H9 (cell line): ENCODE measurements at regions not wholly inside any gene's neighbourhood (a gene's known extent, or its start where the extent isn't known, plus 50 kb on each side); places are given as distances from the start of the nearest gene placed in this dataset.

Experiments
- DNase-seq: peaks from one replicate; pipeline ENCODE4 v3.0.0-alpha.2; 2017
- H2AFZ ChIP-seq: one replicate; pipeline ENCODE4 v1.6.1; 2013; ENCODE audit warnings: mild to moderate bottlenecking, low read length, control low read depth, moderate library complexity
- H2AK5ac ChIP-seq: 2 replicates; pipeline ENCODE4 v1.6.1; 2013; ENCODE audit warnings: low read length, control low read depth, mixed read lengths; ENCODE audit not compliant: insufficient read length
- H2BK120ac ChIP-seq: one replicate; pipeline ENCODE4 v1.6.1; 2013; ENCODE audit warnings: low read depth, mild to moderate bottlenecking, low read length, control low read depth, inconsistent platforms; ENCODE audit not compliant: poor library complexity, severe bottlenecking
- H2BK12ac ChIP-seq: 2 replicates; pipeline ENCODE4 v1.6.1; 2013; ENCODE audit warnings: low read length, control low read depth, mixed read lengths, low read depth; ENCODE audit not compliant: insufficient read length
- H2BK15ac ChIP-seq: 2 replicates; pipeline ENCODE4 v1.6.1; 2013; ENCODE audit warnings: low read depth, low read length, control low read depth
- H2BK20ac ChIP-seq: one replicate; pipeline ENCODE4 v1.6.1; 2013; ENCODE audit warnings: low read depth, mild to moderate bottlenecking, low read length, control low read depth, inconsistent platforms; ENCODE audit not compliant: poor library complexity, severe bottlenecking
- H2BK5ac ChIP-seq: 2 replicates; pipeline ENCODE4 v1.6.1; 2013; ENCODE audit warnings: low read length, control low read depth, mixed read lengths; ENCODE audit not compliant: insufficient read length
- H3K14ac ChIP-seq: 2 replicates; pipeline ENCODE4 v1.6.1; 2013; ENCODE audit warnings: low read length, control low read depth; ENCODE audit not compliant: insufficient read depth
- H3K18ac ChIP-seq: 2 replicates; pipeline ENCODE4 v1.6.1; 2013; ENCODE audit warnings: low read depth, mild to moderate bottlenecking, mixed read lengths, low read length, control low read depth; ENCODE audit not compliant: insufficient read length
- H3K23ac ChIP-seq: 2 replicates; pipeline ENCODE4 v1.6.1; 2013; ENCODE audit warnings: low read length, control low read depth, mixed read lengths, low read depth; ENCODE audit not compliant: insufficient read length
- H3K23me2 ChIP-seq: 2 replicates; pipeline ENCODE4 v1.6.1; 2013; ENCODE audit warnings: low read depth, mild to moderate bottlenecking, mixed read lengths, low read length, control low read depth; ENCODE audit not compliant: insufficient read length, poor library complexity, severe bottlenecking
- H3K27ac ChIP-seq: 2 replicates; pipeline ENCODE4 v1.5.1; 2013; ENCODE audit warnings: low read length, control low read depth, mixed read lengths, low read depth; ENCODE audit not compliant: insufficient read length
- H3K27me3 ChIP-seq: 2 replicates; pipeline ENCODE4 v1.6.1; 2013; ENCODE audit warnings: low read length, control low read depth, inconsistent platforms; ENCODE audit not compliant: insufficient read depth
- H3K4ac ChIP-seq: 2 replicates; pipeline ENCODE4 v1.6.1; 2013; ENCODE audit warnings: low read depth, mild to moderate bottlenecking, control low read depth, inconsistent platforms, low read length, moderate library complexity
- H3K4me1 ChIP-seq: 2 replicates; pipeline ENCODE4 v1.6.1; 2013; ENCODE audit warnings: low read length, control low read depth, inconsistent platforms; ENCODE audit not compliant: insufficient read depth
- H3K4me2 ChIP-seq: 2 replicates; pipeline ENCODE4 v1.6.1; 2013; ENCODE audit warnings: low read length, control low read depth, mixed read lengths; ENCODE audit not compliant: insufficient read length, insufficient read depth
- H3K56ac ChIP-seq: 2 replicates; pipeline ENCODE4 v1.6.1; 2013; ENCODE audit warnings: low read depth, mild to moderate bottlenecking, mixed read lengths, low read length, control low read depth; ENCODE audit not compliant: insufficient read length
- H3K79me1 ChIP-seq: 2 replicates; pipeline ENCODE4 v1.6.1; 2013; ENCODE audit warnings: low read depth, mild to moderate bottlenecking, moderate library complexity, low read length, control low read depth, inconsistent platforms; ENCODE audit not compliant: insufficient read depth, poor library complexity, severe bottlenecking
- H3K79me2 ChIP-seq: 2 replicates; pipeline ENCODE4 v1.6.1; 2013; ENCODE audit warnings: low read length, control low read depth, inconsistent platforms; ENCODE audit not compliant: insufficient read depth
- H3K9ac ChIP-seq: 2 replicates; pipeline ENCODE4 v1.6.1; 2013; ENCODE audit warnings: low read length, control low read depth, mixed read lengths; ENCODE audit not compliant: insufficient read length; ENCODE audit errors: extremely low read depth
- H3K9me3 ChIP-seq: one replicate; pipeline ENCODE4 v1.6.1; 2013; ENCODE audit warnings: low read depth, low read length, inconsistent platforms; ENCODE audit not compliant: control insufficient read depth
- H3T11ph ChIP-seq: one replicate; pipeline ENCODE4 v1.6.1; 2013; ENCODE audit warnings: mild to moderate bottlenecking, low read length, control low read depth, inconsistent platforms
- H4K20me1 ChIP-seq: one replicate; pipeline ENCODE4 v1.6.1; 2013; ENCODE audit not compliant: control insufficient read depth, insufficient read length, insufficient read depth
- H4K5ac ChIP-seq: 2 replicates; pipeline ENCODE4 v1.6.1; 2013; ENCODE audit warnings: low read depth, mild to moderate bottlenecking, mixed read lengths, low read length, control low read depth; ENCODE audit not compliant: insufficient read length
- H4K8ac ChIP-seq: replicated peaks from 2 replicates; pipeline ENCODE4 v1.6.1; 2013; ENCODE audit warnings: low read length, control low read depth, mixed read lengths, low read depth; ENCODE audit not compliant: insufficient read length
- H4K91ac ChIP-seq: 2 replicates; pipeline ENCODE4 v1.6.1; 2013; ENCODE audit warnings: low read depth, mild to moderate bottlenecking, moderate library complexity, mixed read lengths, low read length, control low read depth; ENCODE audit not compliant: insufficient read length
- H3K27ac Mint-ChIP-seq, 3 experiments: 2 replicates in 2 of 3; 3 replicates in 1 of 3; pipeline ENCODE4 v1.8.0; 2020 to 2021; ENCODE audit warnings: mixed read lengths in 3 of 3, mild to moderate bottlenecking in 1 of 3, moderate library complexity in 1 of 3
- H3K27me3 Mint-ChIP-seq: 2 replicates; pipeline ENCODE4 v1.8.0; 2021; ENCODE audit warnings: low read depth, mild to moderate bottlenecking, moderate library complexity, mixed read lengths
- H3K36me3 Mint-ChIP-seq, 3 experiments: 2 replicates in 2 of 3; 3 replicates in 1 of 3; pipeline ENCODE4 v1.8.0; 2020 to 2021; ENCODE audit warnings: low read depth in 3 of 3, mixed read lengths in 3 of 3; ENCODE audit not compliant: insufficient read depth in 1 of 3
- H3K4me1 Mint-ChIP-seq, 2 experiments: 2 replicates each; pipeline ENCODE4 v1.8.0; 2020; ENCODE audit warnings: mixed read lengths in 2 of 2
- H3K4me3 Mint-ChIP-seq, 2 experiments: 2 replicates in 1 of 2; 3 replicates in 1 of 2; pipeline ENCODE4 v1.8.0; 2020 to 2021; ENCODE audit warnings: mild to moderate bottlenecking in 2 of 2, mixed read lengths in 2 of 2, moderate library complexity in 1 of 2
- H3K9me3 Mint-ChIP-seq, 2 experiments: 2 replicates in 1 of 2; 3 replicates in 1 of 2; pipeline ENCODE4 v1.8.0; 2020; ENCODE audit warnings: mild to moderate bottlenecking in 2 of 2, mixed read lengths in 2 of 2, moderate library complexity in 1 of 2
- CTCF ChIP-seq: fragments of 200-600 bp; sonication (generic); conservative IDR thresholded peaks from 3 replicates; pipeline ENCODE4 v1.8.0; 2021; ENCODE audit warnings: antibody characterized with exemption, mild to moderate bottlenecking
- WGBS: extraction: QIAGEN DNeasy Blood & Tissue Kit; methylation state at CpG from one replicate; pipeline ENCODE4 v1.1.7; 2013; ENCODE audit warnings: missing lambda C conversion rate, low lambda C conversion rate, mixed read lengths; ENCODE audit not compliant: insufficient read length; ENCODE audit errors: extremely low coverage; 5-methylcytosine and 5-hydroxymethylcytosine counted together

DNA sequence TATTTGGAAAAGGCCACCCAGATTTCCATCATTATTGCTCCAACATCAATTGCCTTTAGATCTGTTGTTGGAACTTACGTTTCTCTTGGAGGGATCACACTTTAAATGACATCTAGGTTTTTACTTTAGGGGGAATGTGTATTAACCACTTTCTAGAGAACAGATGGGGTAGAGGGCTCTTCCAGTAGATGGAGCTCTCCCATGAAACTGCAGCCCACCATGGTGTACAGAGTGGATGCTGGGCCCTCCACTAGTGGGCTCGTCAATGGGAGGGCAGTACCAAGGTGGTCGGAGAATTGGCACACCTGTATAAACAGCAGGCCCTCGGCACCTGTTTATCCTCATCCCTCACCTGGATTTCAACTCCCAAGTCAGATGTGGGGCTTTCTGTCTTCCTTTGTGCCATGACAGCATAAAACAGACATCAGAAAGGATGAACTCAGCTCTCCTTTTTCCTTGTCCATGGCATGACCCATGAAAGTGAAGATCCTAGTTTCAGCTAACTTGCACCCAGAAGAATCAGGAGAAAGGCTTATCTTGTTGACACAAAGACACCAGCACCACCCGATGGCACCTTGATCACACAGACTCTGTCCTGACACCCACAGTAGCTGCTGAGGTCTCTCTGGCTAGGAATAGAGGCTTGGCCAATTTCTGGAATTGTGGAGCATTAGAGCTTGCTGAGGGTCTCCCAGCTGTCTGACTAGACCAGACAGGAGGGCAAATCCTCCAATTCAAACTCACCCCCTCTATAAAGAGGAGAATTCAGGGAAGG lies 150.5 kb downstream of the CYP26A1 start:
- Histone ChIP-seq H2AK5ac (no peak overlapping the region), H3K56ac (no peak overlapping the region), H2BK15ac (no peak overlapping the region), H3T11ph (no peak overlapping the region), H2BK20ac (no peak overlapping the region), H4K20me1 (no peaks in the 10 kb centered on the region), H3K4ac (no peak overlapping the region), H2AFZ (no peak overlapping the region), H4K91ac (no peak overlapping the region), H3K27ac (no peak overlapping the region), H3K4me2 (no peak overlapping the region), H4K5ac (no peak overlapping the region), H3K18ac (no peak overlapping the region), H3K79me1 (no peaks in the 10 kb centered on the region), H4K8ac (no peak overlapping the region), H3K9ac (no peak overlapping the region), H2BK12ac (no peak overlapping the region), H3K23ac (no peak overlapping the region), H3K27me3 (no peaks in the 10 kb centered on the region), H3K14ac (no peak overlapping the region), H3K23me2 (no peaks in the 10 kb centered on the region), H3K4me1 (no peaks in the 10 kb centered on the region; the same call in 1 of the 2 replicates), H2BK120ac (no peak overlapping the region), H3K79me2 (no peaks in the 10 kb centered on the region), H2BK5ac (no peak overlapping the region), H3K9me3 (no peaks in the 10 kb centered on the region)
- Mint-ChIP-seq H3K27ac (peak overlapping the region in 1 of 3 experiments; percentile 50; a peak in 2 of 7 replicates), H3K4me3 (no peak overlapping the region), H3K4me1 (peaks cover 3 to 11% of the 10 kb centered on the region in 2 experiments; a peak in 3 of 4 replicates), H3K27me3 (peaks cover 1% of the 10 kb centered on the region; the same call in 1 of the 2 replicates), H3K9me3 (peaks cover 9 to 15% of the 10 kb centered on the region in 2 experiments), H3K36me3 (peaks cover 9 to 10% (median 9%) of the 10 kb centered on the region in 3 experiments)
- TF ChIP-seq CTCF, result peak; percentile 45; the same call in 2 of the 3 replicates
- no CpG with 5 or more reads among the region's 5 CpGs for WGBS
- no peak for DNase-seq
